Esophagus muscularis mucosa (tissue), 3 donors: ENCODE measurements at regions not wholly inside any gene's neighbourhood (a gene's known extent, or its start where the extent isn't known, plus 50 kb on each side); places are given as distances from the start of the nearest gene placed in this dataset.

ENCODE experiments used
- POLR2A ChIP-seq: fragments of 450-650 bp; IDR thresholded peaks from one replicate; pipeline ENCODE4 v1.6.1; 2017; ENCODE audit warnings: antibody characterized with exemption, moderate library complexity, mild to moderate bottlenecking, low read depth
- POLR2AphosphoS5 ChIP-seq, 2 donors: sonication (generic); formaldehyde crosslinking; IDR thresholded peaks; one replicate each; pipeline ENCODE4 v1.6.1; 2017; ENCODE audit warnings: antibody characterized with exemption in 2 of 2
- TF ChIP-seq, protein P1 (sequence below), 3 experiments: fragments of 200-600 bp in 2 of 3; fragments of 450-650 bp in 1 of 3; sonication (generic) in 2 of 3; IDR thresholded peaks; one replicate each; pipeline ENCODE4 v1.5.1; 2017 to 2019; ENCODE audit warnings: antibody characterized with exemption in 3 of 3, mild to moderate bottlenecking in 2 of 3, moderate library complexity in 1 of 3

GRCh38 chr18:1528447-1528846 is 623.8 kb downstream of the ADCYAP1 start:
- TF ChIP-seq, protein P1, sequence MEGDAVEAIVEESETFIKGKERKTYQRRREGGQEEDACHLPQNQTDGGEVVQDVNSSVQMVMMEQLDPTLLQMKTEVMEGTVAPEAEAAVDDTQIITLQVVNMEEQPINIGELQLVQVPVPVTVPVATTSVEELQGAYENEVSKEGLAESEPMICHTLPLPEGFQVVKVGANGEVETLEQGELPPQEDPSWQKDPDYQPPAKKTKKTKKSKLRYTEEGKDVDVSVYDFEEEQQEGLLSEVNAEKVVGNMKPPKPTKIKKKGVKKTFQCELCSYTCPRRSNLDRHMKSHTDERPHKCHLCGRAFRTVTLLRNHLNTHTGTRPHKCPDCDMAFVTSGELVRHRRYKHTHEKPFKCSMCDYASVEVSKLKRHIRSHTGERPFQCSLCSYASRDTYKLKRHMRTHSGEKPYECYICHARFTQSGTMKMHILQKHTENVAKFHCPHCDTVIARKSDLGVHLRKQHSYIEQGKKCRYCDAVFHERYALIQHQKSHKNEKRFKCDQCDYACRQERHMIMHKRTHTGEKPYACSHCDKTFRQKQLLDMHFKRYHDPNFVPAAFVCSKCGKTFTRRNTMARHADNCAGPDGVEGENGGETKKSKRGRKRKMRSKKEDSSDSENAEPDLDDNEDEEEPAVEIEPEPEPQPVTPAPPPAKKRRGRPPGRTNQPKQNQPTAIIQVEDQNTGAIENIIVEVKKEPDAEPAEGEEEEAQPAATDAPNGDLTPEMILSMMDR (IDR thresholded peaks at IDR 0.05): no peak
- TF ChIP-seq POLR2AphosphoS5 (IDR thresholded peaks at IDR 0.05) (no peak), POLR2A (no peak)
